Mucosa of rectum (tissue), 2 donors: ENCODE measurements at regions not wholly inside any gene's neighbourhood (a gene's known extent, or its start where the extent isn't known, plus 50 kb on each side); places are given as distances from the start of the nearest gene placed in this dataset.

Experiments used
- H3K27ac ChIP-seq, 2 donors: one replicate each; pipeline ENCODE4 v1.7.0; 2013; ENCODE audit warnings: inconsistent platforms in 2 of 2, low read depth in 2 of 2, low read length in 2 of 2
- H3K27me3 ChIP-seq, 2 donors: one replicate each; pipeline ENCODE4 v1.7.0; 2013; ENCODE audit warnings: low read length in 2 of 2; ENCODE audit not compliant: control insufficient read depth in 2 of 2, insufficient read depth in 2 of 2
- H3K36me3 ChIP-seq, 2 donors: one replicate each; pipeline ENCODE4 v1.7.0; 2013; ENCODE audit warnings: low read length in 2 of 2; ENCODE audit not compliant: control insufficient read depth in 2 of 2, insufficient read depth in 2 of 2
- H3K4me1 ChIP-seq, 2 donors: one replicate each; pipeline ENCODE4 v1.7.0; 2013; ENCODE audit warnings: low read length in 2 of 2, mild to moderate bottlenecking in 1 of 2; ENCODE audit not compliant: control insufficient read depth in 2 of 2, insufficient read depth in 2 of 2
- H3K4me3 ChIP-seq, 2 donors: one replicate each; pipeline ENCODE4 v1.7.0; 2013; ENCODE audit warnings: low read length in 2 of 2
- H3K9ac ChIP-seq, 2 donors: one replicate each; pipeline ENCODE4 v1.7.0; 2013; ENCODE audit warnings: low read length in 2 of 2, low read depth in 1 of 2, mild to moderate bottlenecking in 1 of 2
- H3K9me3 ChIP-seq, 2 donors: one replicate each; pipeline ENCODE4 v1.7.0; 2013; ENCODE audit warnings: low read length in 2 of 2; ENCODE audit not compliant: control insufficient read depth in 2 of 2
- donor health status: healthy.
- donor health status: Normal muscosa, but diverticular disease.

DNA sequence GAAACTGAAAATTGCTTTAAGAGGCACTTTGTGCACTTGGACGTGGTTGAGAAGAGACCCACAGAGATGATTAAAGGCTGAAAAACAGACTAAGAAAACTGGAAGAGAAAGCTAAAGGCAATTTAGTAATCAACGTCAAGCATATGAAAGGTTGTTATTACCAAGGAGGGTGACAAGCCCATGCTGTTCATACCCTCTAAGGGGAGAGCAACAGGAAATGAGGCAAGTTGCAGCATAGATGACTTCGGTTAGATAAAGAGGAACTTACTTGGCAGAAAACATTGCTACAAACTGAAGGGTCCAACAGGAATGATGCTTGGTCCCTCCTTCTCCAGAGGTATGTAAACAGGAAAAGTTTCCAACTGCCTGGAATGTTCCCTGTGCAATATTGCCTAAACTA lies 107.8 kb downstream of the DUSP6 start:
- Histone ChIP-seq H3K9ac (no peak overlapping the region), H3K27me3 (no peaks in the 10 kb centered on the region), H3K4me1 (no peaks in the 10 kb centered on the region), H3K36me3 (no peaks in the 10 kb centered on the region), H3K9me3 (no peaks in the 10 kb centered on the region), H3K4me3 (no peak overlapping the region), H3K27ac (peak overlapping the region in 1 of 2 donors; percentile 14)

DNA sequence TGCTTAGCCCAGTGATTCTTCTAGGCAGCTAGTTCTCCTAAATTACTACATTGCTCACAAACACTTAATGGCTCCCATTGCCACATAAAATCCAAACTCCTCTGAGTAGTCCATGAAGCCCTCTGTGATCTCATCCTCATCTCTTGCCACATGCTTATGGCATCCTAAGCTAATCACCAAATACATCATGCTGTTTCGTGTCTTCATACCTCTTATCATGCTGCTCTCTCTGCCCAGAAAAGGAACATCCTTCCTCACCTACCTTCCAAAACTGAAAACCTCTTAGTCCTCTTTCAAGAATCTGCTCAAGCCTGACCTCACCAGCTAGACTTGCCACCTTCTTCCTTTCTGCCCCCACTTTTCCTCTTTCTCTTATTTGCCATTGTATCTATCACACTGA lies 108.5 kb downstream of the DUSP6 start:
- Histone ChIP-seq H3K36me3 (no peaks in the 10 kb centered on the region), H3K9me3 (no peaks in the 10 kb centered on the region), H3K9ac (no peak overlapping the region), H3K27ac (no peak overlapping the region), H3K4me3 (no peak overlapping the region), H3K27me3 (no peaks in the 10 kb centered on the region), H3K4me1 (no peaks in the 10 kb centered on the region)

DNA sequence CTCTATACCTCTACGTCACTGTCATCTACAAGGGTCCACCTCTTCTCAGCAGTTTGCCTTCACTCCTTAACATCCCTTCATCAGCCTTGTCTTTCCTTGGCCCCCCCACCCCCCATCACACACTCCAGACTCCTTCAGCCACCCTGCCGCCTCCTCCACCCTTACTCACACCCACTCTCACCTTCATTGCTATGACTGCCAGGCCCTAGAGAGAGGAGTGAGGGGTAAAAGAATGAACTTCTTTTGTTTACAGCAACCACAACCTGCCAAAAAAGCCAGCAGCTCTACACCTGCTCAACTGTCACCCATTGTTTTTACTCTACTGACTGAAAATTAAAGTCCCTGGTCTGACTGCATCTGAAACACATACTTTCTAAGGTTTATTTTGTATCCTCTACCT lies 112.8 kb downstream of the DUSP6 start:
- no peaks in the 10 kb centered on the region for H3K4me1 ChIP-seq

DNA sequence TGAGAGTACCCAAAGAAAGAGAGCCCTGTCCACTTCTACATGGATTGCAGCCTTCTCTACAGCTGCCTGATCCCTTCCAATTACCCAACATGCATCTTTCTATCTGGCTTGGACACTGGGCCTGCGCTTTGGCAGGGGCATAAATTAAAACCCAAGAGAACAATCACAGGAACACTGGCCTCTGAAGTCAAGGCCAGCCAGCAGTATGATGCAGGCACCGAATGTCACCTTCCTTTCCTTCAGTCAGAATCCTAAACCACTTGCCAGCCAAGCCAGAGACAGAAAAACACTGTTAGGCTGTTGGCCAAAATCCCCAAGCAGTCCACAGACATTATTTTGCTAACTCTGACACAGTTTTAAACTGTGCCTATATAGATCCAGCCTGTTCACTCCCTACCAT lies 113.7 kb downstream of the DUSP6 start:
- no peaks in the 10 kb centered on the region for H3K4me1 ChIP-seq
- no peak overlapping the region for H3K27ac ChIP-seq
- no peaks in the 10 kb centered on the region for H3K9me3 ChIP-seq
- no peak overlapping the region for H3K9ac ChIP-seq
- H3K27me3 ChIP-seq, result no peaks in the 10 kb centered on the region
- H3K4me3 ChIP-seq, result no peak overlapping the region
- H3K36me3 ChIP-seq, result no peaks in the 10 kb centered on the region

More for the DNA sequence above, 112.8 kb downstream of the DUSP6 start:
- Histone ChIP-seq H3K4me3 (no peak overlapping the region), H3K27ac (no peak overlapping the region), H3K9ac (no peak overlapping the region), H3K9me3 (no peaks in the 10 kb centered on the region), H3K27me3 (no peaks in the 10 kb centered on the region), H3K36me3 (no peaks in the 10 kb centered on the region)

DNA sequence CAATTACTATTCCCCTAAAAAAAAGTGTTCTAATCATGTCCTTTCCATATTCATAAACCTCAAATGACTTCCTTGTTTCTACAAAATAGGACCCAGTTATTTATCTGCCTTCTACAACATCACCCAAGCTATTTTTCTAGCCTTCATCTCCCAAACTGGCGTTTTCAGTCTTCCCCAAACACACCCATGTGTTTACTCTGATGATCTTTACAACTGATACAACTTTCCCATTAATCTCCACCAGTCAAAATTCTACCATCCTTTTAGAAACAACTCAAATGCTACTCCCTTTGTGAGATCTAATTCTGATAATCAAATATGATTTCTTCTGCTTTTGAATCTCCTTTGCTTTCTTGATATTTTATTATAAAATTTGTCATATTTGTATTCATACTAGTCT lies 114.5 kb downstream of the DUSP6 start:
- no peak overlapping the region for H3K9ac ChIP-seq
- no peaks in the 10 kb centered on the region for H3K4me1 ChIP-seq
- H3K27ac ChIP-seq, result no peak overlapping the region
- no peaks in the 10 kb centered on the region for H3K36me3 ChIP-seq
- H3K4me3 ChIP-seq, result no peak overlapping the region
- no peaks in the 10 kb centered on the region for H3K27me3 ChIP-seq
- no peaks in the 10 kb centered on the region for H3K9me3 ChIP-seq

DNA sequence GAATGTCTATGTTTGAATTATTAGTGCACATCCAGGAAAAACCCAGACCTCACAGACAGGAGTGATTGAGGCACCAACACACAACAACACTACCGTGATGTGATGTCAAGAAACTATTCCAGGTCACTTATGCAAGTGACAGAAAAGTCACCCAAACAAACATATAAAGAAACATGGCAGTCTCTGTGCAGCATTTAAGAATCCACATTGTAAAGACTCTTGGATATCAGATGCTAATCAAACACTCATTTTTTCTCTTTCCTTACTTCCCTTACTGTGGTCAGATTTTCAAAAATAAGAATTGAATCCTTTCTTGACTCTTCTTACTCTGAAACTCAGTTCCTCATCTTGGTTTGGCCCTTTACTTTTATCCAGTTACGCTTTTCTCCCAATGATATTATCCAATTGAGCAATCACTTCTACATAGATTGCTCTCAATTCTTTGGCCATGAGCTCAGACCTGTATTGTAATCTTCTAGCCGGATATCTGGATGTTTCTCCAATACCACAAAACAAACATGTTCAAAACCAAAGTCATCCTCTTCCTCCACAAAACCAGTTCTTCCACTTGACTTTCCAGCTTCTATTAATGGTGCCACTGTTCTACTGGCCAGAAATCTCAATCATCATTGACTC lies 115.4 kb downstream of the DUSP6 start:
- Histone ChIP-seq H3K9ac (no peak overlapping the region), H3K9me3 (no peaks in the 10 kb centered on the region), H3K27ac (no peak overlapping the region), H3K4me1 (no peaks in the 10 kb centered on the region), H3K4me3 (no peak overlapping the region), H3K36me3 (no peaks in the 10 kb centered on the region), H3K27me3 (no peaks in the 10 kb centered on the region)

DNA sequence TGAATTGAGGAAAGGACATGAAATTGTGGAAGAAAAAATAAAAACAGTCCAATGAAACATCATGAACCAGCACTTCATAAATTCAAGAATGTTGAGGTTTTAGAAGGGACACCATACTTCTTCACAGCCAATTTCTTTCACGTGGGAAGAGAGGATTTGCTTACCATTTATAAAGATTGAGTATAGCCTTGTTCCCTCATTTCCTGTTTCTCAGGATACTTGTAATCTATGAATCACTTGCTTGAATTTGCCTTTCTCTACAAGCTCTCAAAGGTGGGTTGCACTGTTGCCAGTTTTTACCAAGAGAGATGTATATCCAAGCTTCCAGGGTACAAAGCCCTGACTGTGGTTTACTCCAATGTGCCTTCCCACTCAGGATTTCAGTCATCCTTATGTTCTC lies 116.1 kb downstream of the DUSP6 start:
- Histone ChIP-seq H3K27ac (no peak overlapping the region), H3K9ac (no peak overlapping the region), H3K9me3 (no peaks in the 10 kb centered on the region), H3K27me3 (no peaks in the 10 kb centered on the region), H3K36me3 (no peaks in the 10 kb centered on the region), H3K4me1 (peaks cover 0 to 3% of the 10 kb centered on the region in 2 donors), H3K4me3 (no peak overlapping the region)

DNA sequence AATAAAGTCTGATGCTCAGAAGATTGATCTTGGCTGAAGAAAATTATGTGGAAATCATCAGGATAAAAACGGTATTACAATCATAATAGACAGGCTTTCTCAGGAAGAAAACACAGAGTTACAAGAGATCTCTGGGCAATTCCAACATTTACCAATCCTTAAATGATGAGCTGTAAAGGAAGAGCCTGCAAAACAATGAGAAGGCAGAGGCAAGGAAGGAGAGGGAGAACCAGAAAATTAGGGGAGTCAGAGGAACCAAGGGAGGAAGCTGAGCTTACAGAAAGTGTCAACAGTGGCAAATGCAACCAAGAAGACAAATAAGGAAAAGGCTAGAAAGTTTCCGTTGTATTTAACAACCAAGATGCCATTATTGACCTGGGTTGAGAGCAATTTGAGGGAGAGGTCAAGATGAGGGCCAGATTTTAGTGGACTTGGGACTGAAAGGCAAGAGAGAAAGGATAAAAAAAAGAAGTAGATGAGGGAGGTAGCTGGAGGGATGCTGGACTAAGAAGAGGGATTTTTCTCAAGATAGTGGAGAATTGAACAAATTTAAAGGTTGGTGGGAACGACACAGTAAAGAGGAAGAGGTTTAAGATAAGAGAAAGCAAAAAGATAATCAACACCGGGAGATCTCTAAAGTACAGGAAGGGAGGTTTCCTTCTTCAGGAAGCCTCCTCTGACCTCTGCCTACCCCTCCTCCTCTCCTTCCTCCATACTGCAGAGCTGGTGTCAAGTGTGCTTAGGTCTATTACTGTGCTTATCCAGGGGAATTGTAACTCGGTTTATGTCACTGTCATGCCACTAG lies 116.9 kb downstream of the DUSP6 start:
- no peaks in the 10 kb centered on the region for H3K9me3 ChIP-seq
- no peak overlapping the region for H3K27ac ChIP-seq
- H3K4me1 ChIP-seq, result peaks cover 0 to 3% of the 10 kb centered on the region in 2 donors
- no peak overlapping the region for H3K4me3 ChIP-seq
- no peaks in the 10 kb centered on the region for H3K27me3 ChIP-seq
- H3K36me3 ChIP-seq, result no peaks in the 10 kb centered on the region
- H3K9ac ChIP-seq, result no peak overlapping the region

DNA sequence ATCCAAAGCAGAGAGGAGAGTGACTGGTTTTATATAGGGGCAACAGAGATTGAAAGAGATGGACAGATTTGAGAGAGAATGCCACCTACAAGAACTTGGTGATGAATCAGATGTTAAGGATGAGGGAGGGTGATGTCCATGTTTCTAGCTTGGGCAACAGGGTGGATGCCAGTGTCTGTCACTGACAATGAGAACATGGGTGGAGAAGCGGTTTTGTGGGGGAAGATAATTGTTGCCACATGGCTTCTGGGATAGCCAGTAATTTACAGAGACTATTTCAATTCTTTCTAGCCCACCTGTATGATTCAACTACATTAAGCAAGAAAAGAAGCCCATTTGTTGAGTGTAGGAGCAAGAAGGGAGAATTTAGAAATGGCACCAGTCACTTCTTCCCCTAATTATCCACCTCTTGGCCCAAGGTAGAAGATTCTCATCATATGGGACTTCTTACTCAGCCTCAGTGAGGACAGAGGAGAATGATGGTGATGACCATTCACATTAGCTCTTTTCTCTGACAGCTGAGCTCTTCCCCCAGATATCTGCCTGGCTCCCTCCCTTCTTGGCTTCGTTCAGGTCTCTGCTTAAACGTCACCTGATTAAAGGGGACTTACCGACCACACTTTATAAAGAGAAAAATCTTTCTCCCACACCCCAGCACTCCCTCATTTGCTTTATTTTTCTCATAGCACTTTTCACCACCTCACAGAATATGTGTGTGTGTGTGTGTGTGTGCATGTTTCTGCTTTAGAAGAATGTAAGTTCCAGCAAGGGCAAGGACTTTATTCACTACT lies 117.8 kb downstream of the DUSP6 start:
- no peaks in the 10 kb centered on the region for H3K9me3 ChIP-seq
- no peaks in the 10 kb centered on the region for H3K27me3 ChIP-seq
- peaks cover 0 to 3% of the 10 kb centered on the region in 2 donors for H3K4me1 ChIP-seq
- no peak overlapping the region for H3K27ac ChIP-seq
- H3K9ac ChIP-seq, result no peak overlapping the region
- H3K36me3 ChIP-seq, result no peaks in the 10 kb centered on the region
- no peak overlapping the region for H3K4me3 ChIP-seq

DNA sequence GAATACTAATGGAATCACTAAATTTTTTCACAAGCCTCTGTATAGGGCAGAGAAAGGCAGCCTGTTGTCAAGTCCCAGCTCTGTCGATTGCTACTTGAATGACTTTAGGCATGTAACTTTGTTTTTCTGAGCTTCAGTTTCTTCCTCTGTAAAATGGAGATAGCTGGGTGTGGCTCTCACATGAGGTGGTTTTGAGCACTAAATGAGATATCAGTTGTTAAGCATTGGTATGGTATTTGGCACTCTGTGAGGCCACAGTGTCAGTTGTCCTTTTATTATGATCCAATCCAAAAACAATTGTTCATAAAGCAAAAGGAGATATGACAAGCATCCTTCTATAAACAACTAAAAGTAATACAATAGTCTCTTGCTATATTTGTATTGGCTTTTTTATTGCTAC lies 120.6 kb downstream of the DUSP6 start:
- Histone ChIP-seq H3K36me3 (no peaks in the 10 kb centered on the region), H3K9me3 (no peaks in the 10 kb centered on the region), H3K27ac (no peak overlapping the region), H3K4me1 (peaks cover 0 to 3% of the 10 kb centered on the region in 2 donors), H3K9ac (no peak overlapping the region), H3K27me3 (no peaks in the 10 kb centered on the region), H3K4me3 (no peak overlapping the region)
